HG03457 (cell line): ENCODE measurements at regions not wholly inside any gene's neighbourhood (a gene's known extent, or its start where the extent isn't known, plus 50 kb on each side); places are given as distances from the start of the nearest gene placed in this dataset.

Experiments used
- ATAC-seq: cut with Tn5 transposase; IDR thresholded peaks from one replicate; pipeline ENCODE4 v1.9.1; 2021; ENCODE audit warnings: moderate number of reproducible peaks; ENCODE audit not compliant: unreplicated experiment

- ATAC-seq = no peak
Observed at GRCh38 chr5:5705010-5705409, 282.5 kb downstream of the ICE1 start.

- ATAC-seq = no peak
Observed at GRCh38 chr5:5704352-5704751, 281.9 kb downstream of the ICE1 start.

- no peak for ATAC-seq
Observed at GRCh38 chr5:5702934-5703333, 280.5 kb downstream of the ICE1 start.

- ATAC-seq = no peak
Observed at GRCh38 chr5:5700549-5700948, 278.1 kb downstream of the ICE1 start.

GRCh38 chr5:5699062-5699461, 276.6 kb downstream of the ICE1 start:
- ATAC-seq = no peak

GRCh38 chr5:5695266-5695665, 272.8 kb downstream of the ICE1 start:
- ATAC-seq = no peak

GRCh38 chr5:5688925-5689310, 266.4 kb downstream of the ICE1 start:
- no peak for ATAC-seq

GRCh38 chr5:5688194-5688924, 265.9 kb downstream of the ICE1 start:
- no peak for ATAC-seq

- ATAC-seq = no peak
Observed at GRCh38 chr5:5687113-5687512, 264.6 kb downstream of the ICE1 start.

GRCh38 chr5:5686356-5686755, 263.9 kb downstream of the ICE1 start:
- no peak for ATAC-seq

GRCh38 chr5:5685737-5686136, 263.3 kb downstream of the ICE1 start:
- ATAC-seq = no peak

- ATAC-seq = no peak
Observed at GRCh38 chr5:5683174-5683573, 260.7 kb downstream of the ICE1 start.

- no peak for ATAC-seq
Observed at GRCh38 chr5:5678909-5679308, 256.4 kb downstream of the ICE1 start.

- ATAC-seq = no peak
Observed at GRCh38 chr5:5677738-5678137, 255.3 kb downstream of the ICE1 start.

- ATAC-seq = no peak
Observed at GRCh38 chr5:5676218-5676617, 253.7 kb downstream of the ICE1 start.

- no peak for ATAC-seq
Observed at GRCh38 chr5:5675511-5675910, 253.0 kb downstream of the ICE1 start.

GRCh38 chr5:5671823-5672222, 249.3 kb downstream of the ICE1 start:
- no peak for ATAC-seq

- no peak for ATAC-seq
Observed at GRCh38 chr5:5667136-5667554, 244.7 kb downstream of the ICE1 start.

GRCh38 chr5:5666369-5666768, 243.9 kb downstream of the ICE1 start:
- ATAC-seq = no peak

GRCh38 chr5:5666076-5666365, 243.5 kb downstream of the ICE1 start:
- no peak for ATAC-seq

GRCh38 chr5:5665225-5666075, 243.0 kb downstream of the ICE1 start:
- no peak for ATAC-seq

GRCh38 chr5:5658889-5659465, 236.5 kb downstream of the ICE1 start:
- ATAC-seq = no peak
